T-helper 2 cell treated with Interferon-gamma antibody and Interleukin-4, amounts not matched to agents 5 μg/mL and 100 μg/mL, for 36 hours (primary cell): ENCODE measurements at regions not wholly inside any gene's neighbourhood (a gene's known extent, or its start where the extent isn't known, plus 50 kb on each side); places are given as distances from the start of the nearest gene placed in this dataset.
A peak's percentile ranks its signal among the peaks of the same experiment; 100 is the strongest.

Source experiments
- DNase-seq: peaks from one replicate; pipeline ENCODE4 v3.0.0; 2021; ENCODE audit warnings: low spot score
- H3K27ac Mint-ChIP-seq: one replicate; pipeline ENCODE4 v1.8.0; 2021; ENCODE audit warnings: mild to moderate bottlenecking, mixed read lengths
- H3K27me3 Mint-ChIP-seq: one replicate; pipeline ENCODE4 v1.8.0; 2021; ENCODE audit warnings: low read depth, mixed read lengths
- H3K36me3 Mint-ChIP-seq: one replicate; pipeline ENCODE4 v1.8.0; 2021; ENCODE audit warnings: low read depth, mixed read lengths
- H3K4me1 Mint-ChIP-seq: one replicate; pipeline ENCODE4 v1.8.0; 2021; ENCODE audit warnings: low read depth, mixed read lengths
- H3K4me3 Mint-ChIP-seq: one replicate; pipeline ENCODE4 v1.8.0; 2022; ENCODE audit warnings: mild to moderate bottlenecking, moderate library complexity, mixed read lengths
- H3K9me3 Mint-ChIP-seq: one replicate; pipeline ENCODE4 v1.8.0; 2021; ENCODE audit warnings: mixed read lengths

DNA sequence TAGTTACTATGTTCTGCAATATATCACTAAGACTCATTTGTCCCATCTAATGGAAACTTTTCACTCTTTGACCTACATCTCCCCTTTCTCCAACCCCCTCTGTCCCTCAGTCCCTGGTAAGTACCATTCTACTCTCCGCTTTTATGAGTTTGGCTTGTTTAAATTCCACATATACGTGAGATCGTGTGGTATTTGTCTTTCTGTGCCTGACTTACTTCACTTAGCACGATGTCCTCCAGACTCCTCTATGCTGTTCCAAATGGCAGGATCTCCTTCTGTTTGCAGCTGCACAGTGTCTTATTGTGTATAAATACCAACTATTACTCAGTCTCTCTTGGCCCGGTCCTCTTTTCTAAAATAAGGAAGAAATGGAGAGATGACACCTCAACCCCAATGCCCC, 205.4 kb upstream of the NTM start:
- H3K4me1 Mint-ChIP-seq, result no peaks in the 10 kb centered on the region
- H3K36me3 Mint-ChIP-seq, result no peaks in the 10 kb centered on the region
- no peaks in the 10 kb centered on the region for H3K9me3 Mint-ChIP-seq
- no peak overlapping the region for H3K4me3 Mint-ChIP-seq
- no peak for DNase-seq
- H3K27me3 Mint-ChIP-seq, result no peaks in the 10 kb centered on the region
- H3K27ac Mint-ChIP-seq, result no peak overlapping the region

GRCh38 chr11:131168839-131169713, 201.3 kb upstream of the NTM start:
- Mint-ChIP-seq H3K27me3 (no peaks in the 10 kb centered on the region), H3K36me3 (no peaks in the 10 kb centered on the region), H3K9me3 (no peaks in the 10 kb centered on the region), H3K27ac (no peak overlapping the region), H3K4me3 (no peak overlapping the region), H3K4me1 (no peaks in the 10 kb centered on the region)
- no peak for DNase-seq

DNA sequence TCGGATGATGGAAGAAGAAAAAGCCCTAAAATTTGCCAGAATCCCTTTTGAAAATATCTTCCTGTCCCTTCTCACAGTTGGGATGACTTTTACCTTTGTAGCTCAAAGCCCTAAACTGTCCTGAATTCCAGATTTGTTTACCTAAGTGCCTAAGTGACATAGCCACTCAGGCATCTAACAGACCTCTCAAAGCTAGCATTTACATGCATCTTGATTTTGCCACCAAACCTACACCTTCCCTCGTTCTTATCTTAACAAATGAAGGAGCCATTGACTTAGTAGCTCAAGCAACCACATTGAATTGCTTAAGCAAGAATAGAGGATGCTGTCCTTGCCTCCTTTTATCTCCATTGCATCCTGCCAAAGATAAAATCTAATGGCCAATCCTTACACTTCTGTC, 198.4 kb upstream of the NTM start:
- Mint-ChIP-seq H3K4me3 (no peak overlapping the region), H3K4me1 (no peaks in the 10 kb centered on the region), H3K36me3 (no peaks in the 10 kb centered on the region)

DNA sequence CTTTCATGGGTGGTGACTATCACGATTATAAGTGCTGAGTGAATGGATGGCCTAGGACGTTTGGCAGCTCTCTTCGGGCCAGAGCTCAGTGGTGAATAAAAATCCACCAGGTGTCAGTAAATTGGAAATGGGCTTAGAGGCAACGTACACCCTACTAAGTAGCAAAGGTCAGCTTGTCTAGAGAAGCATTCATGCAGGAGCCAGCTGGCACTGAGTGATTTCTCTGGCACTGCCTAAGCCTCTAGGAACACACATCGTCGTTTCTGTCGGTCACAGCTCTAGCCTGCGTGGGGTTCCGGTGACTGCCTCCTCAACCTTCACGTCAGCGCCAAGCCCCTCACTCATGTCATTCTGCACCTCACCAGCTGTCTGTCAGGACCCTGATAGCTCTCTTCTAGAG, 192.4 kb upstream of the NTM start:
- no peaks in the 10 kb centered on the region for H3K27me3 Mint-ChIP-seq
- no peaks in the 10 kb centered on the region for H3K9me3 Mint-ChIP-seq
- H3K36me3 Mint-ChIP-seq, result no peaks in the 10 kb centered on the region
- no peak overlapping the region for H3K4me3 Mint-ChIP-seq
- H3K27ac Mint-ChIP-seq, result no peak overlapping the region
- DNase-seq, result no peak
- H3K4me1 Mint-ChIP-seq, result no peaks in the 10 kb centered on the region

More for the DNA sequence above, 198.4 kb upstream of the NTM start:
- Mint-ChIP-seq H3K9me3 (no peaks in the 10 kb centered on the region), H3K27me3 (no peaks in the 10 kb centered on the region), H3K27ac (no peak overlapping the region)
- DNase-seq, result no peak

GRCh38 chr11:131178596-131178995, 191.8 kb upstream of the NTM start:
- Mint-ChIP-seq H3K27ac (no peak overlapping the region), H3K27me3 (no peaks in the 10 kb centered on the region), H3K4me1 (no peaks in the 10 kb centered on the region), H3K9me3 (no peaks in the 10 kb centered on the region), H3K36me3 (no peaks in the 10 kb centered on the region), H3K4me3 (no peak overlapping the region)
- DNase-seq, result no peak

GRCh38 chr11:131179836-131180235, 190.6 kb upstream of the NTM start:
- Mint-ChIP-seq H3K36me3 (no peaks in the 10 kb centered on the region), H3K4me1 (no peaks in the 10 kb centered on the region), H3K27me3 (no peaks in the 10 kb centered on the region), H3K4me3 (no peak overlapping the region), H3K27ac (no peak overlapping the region), H3K9me3 (no peaks in the 10 kb centered on the region)
- DNase-seq, result no peak

GRCh38 chr11:131185915-131186314, 184.5 kb upstream of the NTM start:
- no peak overlapping the region for H3K27ac Mint-ChIP-seq
- no peak overlapping the region for H3K4me3 Mint-ChIP-seq
- H3K27me3 Mint-ChIP-seq, result no peaks in the 10 kb centered on the region
- no peaks in the 10 kb centered on the region for H3K4me1 Mint-ChIP-seq
- no peak for DNase-seq
- H3K36me3 Mint-ChIP-seq, result no peaks in the 10 kb centered on the region
- H3K9me3 Mint-ChIP-seq, result no peaks in the 10 kb centered on the region

DNA sequence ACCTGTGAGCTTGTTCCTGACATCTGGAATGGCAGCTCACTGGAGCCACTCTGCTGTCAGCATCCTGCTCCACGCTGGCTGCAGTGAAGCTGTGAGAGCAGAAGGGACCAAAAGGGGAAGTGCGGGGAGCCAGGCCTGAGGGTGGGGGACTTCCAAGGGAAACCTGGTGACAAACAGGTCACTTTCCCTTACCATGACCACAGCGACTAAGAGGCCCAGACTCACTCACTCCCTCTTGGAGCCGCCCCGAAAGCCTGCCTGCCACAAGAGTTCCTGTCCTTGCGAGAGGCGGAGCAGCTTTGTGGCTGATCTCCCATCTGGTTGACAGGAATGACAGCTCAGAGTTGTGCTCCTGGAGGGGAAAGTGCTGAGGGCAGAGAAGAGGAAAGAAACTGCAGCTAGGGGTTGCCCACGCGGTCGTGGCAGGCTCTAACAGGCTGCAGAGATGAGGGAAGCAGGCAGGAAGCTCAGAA, 183.8 kb upstream of the NTM start:
- Mint-ChIP-seq H3K4me1 (no peaks in the 10 kb centered on the region), H3K4me3 (no peak overlapping the region), H3K27me3 (no peaks in the 10 kb centered on the region), H3K9me3 (no peaks in the 10 kb centered on the region), H3K27ac (no peak overlapping the region), H3K36me3 (no peaks in the 10 kb centered on the region)
- DNase-seq, result peak; percentile 13

GRCh38 chr11:131190446-131190845, 180.0 kb upstream of the NTM start:
- DNase-seq, result no peak
- Mint-ChIP-seq H3K27ac (no peak overlapping the region), H3K27me3 (no peaks in the 10 kb centered on the region), H3K4me3 (no peak overlapping the region), H3K36me3 (no peaks in the 10 kb centered on the region), H3K4me1 (no peaks in the 10 kb centered on the region), H3K9me3 (no peaks in the 10 kb centered on the region)

- Mint-ChIP-seq H3K4me1 (no peaks in the 10 kb centered on the region), H3K4me3 (no peak overlapping the region), H3K27me3 (no peaks in the 10 kb centered on the region), H3K9me3 (no peaks in the 10 kb centered on the region), H3K36me3 (no peaks in the 10 kb centered on the region), H3K27ac (no peak overlapping the region)
- DNase-seq, result no peak
These were observed 178.8 kb upstream of the NTM start for GRCh38 chr11:131191606-131192005.

- Mint-ChIP-seq H3K9me3 (no peaks in the 10 kb centered on the region), H3K4me1 (no peaks in the 10 kb centered on the region), H3K36me3 (no peaks in the 10 kb centered on the region), H3K27ac (no peak overlapping the region), H3K27me3 (no peaks in the 10 kb centered on the region), H3K4me3 (no peak overlapping the region)
- DNase-seq, result no peak
These were observed 177.8 kb upstream of the NTM start for GRCh38 chr11:131192628-131193027.

DNA sequence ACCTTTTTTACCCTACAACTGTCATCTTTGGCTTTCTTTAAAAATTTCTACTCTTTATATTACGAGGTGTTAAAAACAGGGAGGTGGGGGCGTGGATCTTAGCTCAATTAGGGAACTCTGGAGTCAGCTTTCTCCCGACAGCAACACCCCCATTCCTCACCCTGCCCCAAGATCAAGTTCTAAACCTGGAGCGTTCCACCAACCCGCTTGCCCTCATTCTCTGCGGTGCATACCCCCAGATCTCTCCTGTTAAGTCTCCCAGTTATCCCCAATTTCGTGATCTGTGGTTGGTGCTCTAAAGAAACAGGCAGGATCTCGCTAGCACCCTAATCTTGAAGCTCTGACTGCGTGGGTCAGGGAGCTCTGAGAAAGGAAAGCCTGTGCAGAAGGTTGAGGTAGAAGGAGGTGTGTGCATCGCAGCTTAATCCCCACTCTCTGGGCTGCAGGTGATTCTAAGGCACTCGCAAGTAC, 177.3 kb upstream of the NTM start:
- no peaks in the 10 kb centered on the region for H3K4me1 Mint-ChIP-seq

GRCh38 chr11:131194726-131195125, 175.7 kb upstream of the NTM start:
- Mint-ChIP-seq H3K4me1 (no peaks in the 10 kb centered on the region), H3K27ac (no peak overlapping the region), H3K27me3 (no peaks in the 10 kb centered on the region), H3K9me3 (no peaks in the 10 kb centered on the region), H3K4me3 (no peak overlapping the region), H3K36me3 (no peaks in the 10 kb centered on the region)
- DNase-seq, result no peak

More for the DNA sequence above, 177.3 kb upstream of the NTM start:
- no peak for DNase-seq
- H3K27me3 Mint-ChIP-seq, result no peaks in the 10 kb centered on the region
- H3K36me3 Mint-ChIP-seq, result no peaks in the 10 kb centered on the region
- H3K4me3 Mint-ChIP-seq, result no peak overlapping the region
- H3K27ac Mint-ChIP-seq, result no peak overlapping the region
- no peaks in the 10 kb centered on the region for H3K9me3 Mint-ChIP-seq

DNA sequence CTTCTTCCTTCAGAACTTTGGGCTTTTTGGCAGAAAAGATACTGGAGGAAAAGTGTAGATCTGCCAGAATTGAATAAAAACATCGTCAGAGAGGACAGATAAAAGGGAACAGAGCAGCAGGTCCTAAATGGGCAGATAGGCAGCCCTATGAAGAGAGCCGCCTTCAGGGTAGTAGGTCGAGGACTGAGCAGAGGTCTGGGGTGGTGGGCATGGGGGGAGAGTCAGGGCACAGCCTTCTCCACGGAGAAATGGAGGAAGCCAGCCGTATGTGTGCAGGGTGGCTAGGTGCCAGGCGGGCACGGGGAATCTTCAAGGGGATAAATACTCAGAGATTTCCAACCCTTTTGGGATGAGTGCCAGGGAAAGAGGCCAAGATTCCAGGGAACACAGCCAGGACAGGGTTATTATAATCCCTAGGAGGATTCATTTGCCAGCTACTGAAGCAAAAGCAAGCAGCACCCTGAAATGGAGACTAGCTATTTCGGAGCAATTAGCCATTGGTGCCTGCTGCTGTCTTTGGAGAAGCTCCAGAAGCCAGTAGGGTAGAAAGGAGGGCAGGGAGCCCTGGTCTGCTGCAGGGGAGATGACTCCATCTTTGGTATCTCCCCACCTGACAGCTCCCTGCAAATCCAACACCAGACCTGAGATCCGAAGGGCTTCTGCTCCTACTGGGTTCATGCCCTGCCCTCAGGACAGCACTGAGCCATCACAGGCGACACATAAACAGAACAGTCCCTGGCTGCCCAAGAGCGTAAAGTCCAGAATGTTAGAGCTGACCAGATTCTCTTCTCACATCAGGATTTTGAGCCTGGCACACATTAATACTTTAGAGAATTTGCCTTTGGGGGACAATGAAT, 174.5 kb upstream of the NTM start:
- Mint-ChIP-seq H3K9me3 (no peaks in the 10 kb centered on the region), H3K4me1 (no peaks in the 10 kb centered on the region), H3K27me3 (no peaks in the 10 kb centered on the region), H3K36me3 (no peaks in the 10 kb centered on the region), H3K27ac (no peak overlapping the region), H3K4me3 (no peak overlapping the region)
- no peak for DNase-seq
